Sigmoid colon (tissue), 6 donors: ENCODE measurements at regions not wholly inside any gene's neighbourhood (a gene's known extent, or its start where the extent isn't known, plus 50 kb on each side); places are given as distances from the start of the nearest gene placed in this dataset.

Source experiments
- DNase-seq: peaks from one replicate; pipeline ENCODE4 v3.0.0-alpha.2; 2019
- H3K27ac ChIP-seq, 4 donors: fragments of 200-600 bp; sonication (generic); one replicate each; pipeline ENCODE4 v1.5.1; 2016 to 2019; ENCODE audit warnings: mild to moderate bottlenecking in 1 of 4
- H3K27me3 ChIP-seq, 3 donors: fragments of 200-600 bp; sonication (generic); one replicate each; pipeline ENCODE4 v1.5.1; 2019; ENCODE audit warnings: mild to moderate bottlenecking in 1 of 3
- H3K36me3 ChIP-seq, 4 donors: fragments of 200-600 bp; sonication (generic); one replicate each; pipeline ENCODE4 v1.5.1; 2016 to 2019
- H3K4me1 ChIP-seq, 4 donors: fragments of 200-600 bp; sonication (generic); one replicate each; pipeline ENCODE4 v1.5.1; 2017 to 2019
- H3K4me3 ChIP-seq, 4 donors: fragments of 200-600 bp; sonication (generic); one replicate each; pipeline ENCODE4 v1.5.1; 2017 to 2019; ENCODE audit warnings: mild to moderate bottlenecking in 2 of 4, moderate library complexity in 1 of 4
- H3K9me3 ChIP-seq, 4 donors: fragments of 200-600 bp in 3 of 4; sonication (generic) in 3 of 4; one replicate each; pipeline versions ENCODE4 v1.5.1 to v1.6.1; 2013 to 2019
- CTCF ChIP-seq, 4 experiments: fragments of 450-650 bp in 3 of 4; fragments of 200-600 bp in 1 of 4; IDR thresholded peaks; one replicate each; pipeline ENCODE4 v1.5.1; 2016 to 2019; ENCODE audit warnings: antibody characterized with exemption in 4 of 4, mild to moderate bottlenecking in 3 of 4, moderate library complexity in 2 of 4
- EP300 ChIP-seq, 4 donors: sonication (generic); formaldehyde crosslinking; IDR thresholded peaks; one replicate each; pipeline ENCODE4 v1.6.1; 2017; ENCODE audit warnings: antibody characterized with exemption in 4 of 4
- POLR2A ChIP-seq, 2 donors: fragments of 450-650 bp; IDR thresholded peaks; one replicate each; pipeline ENCODE4 v1.6.1; 2016; ENCODE audit warnings: antibody characterized with exemption in 2 of 2, mild to moderate bottlenecking in 2 of 2, moderate library complexity in 2 of 2
- POLR2AphosphoS5 ChIP-seq, 4 donors: sonication (generic); formaldehyde crosslinking; IDR thresholded peaks; one replicate each; pipeline ENCODE4 v1.6.1; 2017; ENCODE audit warnings: antibody characterized with exemption in 4 of 4
- WGBS, 2 donors: extraction: QIAGEN DNeasy Blood & Tissue Kit; methylation state at CpG; one replicate each; pipeline ENCODE4 v1.1.7; 2013; 5-methylcytosine and 5-hydroxymethylcytosine counted together
- intact Hi-C: fragments of 100-400 bp; cut with DNase I; formaldehyde crosslinking; loops from one replicate; pipeline ENCODE4 v1.15.1; 2023
- donor health status: healthy with polysubstance abuse.
- donor health status: healthy.

- TF ChIP-seq CTCF (IDR thresholded peaks at IDR 0.05), result peak; percentile 53 to 86 (median 75)
- peak in 2 of 4 donors; percentile 13 to 66 for TF ChIP-seq EP300 (IDR thresholded peaks at IDR 0.05)
- peak; percentile 64 to 80 (median 68) for TF ChIP-seq POLR2AphosphoS5 (IDR thresholded peaks at IDR 0.05)
- TF ChIP-seq POLR2A (IDR thresholded peaks at IDR 0.05), result no peak
- peaks cover 0 to 19% (median 8%) of the 10 kb centered on the region in 4 donors for H3K36me3 ChIP-seq
- 41 to 42% methylated on average over 8 of the region's 8 CpGs for WGBS, 2 donors
- intact Hi-C loops, result loop anchor here (2.0 kb wide), 1 partner anchor 352 kb away; the partner anchor contains the start of gene TLN2
- H3K4me3 ChIP-seq, result no peak overlapping the region
- no peaks in the 10 kb centered on the region for H3K9me3 ChIP-seq
- H3K27ac ChIP-seq, result peak overlapping the region; percentile 41 to 74 (median 66)
- peak; percentile 92 for DNase-seq
- H3K4me1 ChIP-seq, result peaks cover 0 to 16% (median 14%) of the 10 kb centered on the region in 4 donors
- H3K27me3 ChIP-seq, result no peaks in the 10 kb centered on the region
Measured at GRCh38 chr15:62742409-62743171, 300.0 kb upstream of the TPM1 start.

- WGBS, 2 donors, result 82 to 85% methylated on average over 8 of the region's 8 CpGs
- H3K9me3 ChIP-seq, result no peaks in the 10 kb centered on the region
- DNase-seq, result no peak
- no peak overlapping the region for H3K27ac ChIP-seq
- peaks cover 0 to 16% (median 14%) of the 10 kb centered on the region in 4 donors for H3K4me1 ChIP-seq
- H3K27me3 ChIP-seq, result no peaks in the 10 kb centered on the region
- intact Hi-C loops, result no loop called here
- no peak overlapping the region for H3K4me3 ChIP-seq
- TF ChIP-seq POLR2A (IDR thresholded peaks at IDR 0.05) (no peak), POLR2AphosphoS5 (IDR thresholded peaks at IDR 0.05) (no peak), CTCF (IDR thresholded peaks at IDR 0.05) (no peak), EP300 (IDR thresholded peaks at IDR 0.05) (no peak)
- peaks cover 0 to 5% (median 2%) of the 10 kb centered on the region in 4 donors for H3K36me3 ChIP-seq
Measured at GRCh38 chr15:62745621-62746225, 296.8 kb upstream of the TPM1 start.

- WGBS, 2 donors, result 91 to 93% methylated on average over 5 of the region's 5 CpGs
- Histone ChIP-seq H3K4me1 (peaks cover 0 to 2% (median under 1%) of the 10 kb centered on the region in 4 donors), H3K36me3 (peaks cover 0 to 10% (median 3%) of the 10 kb centered on the region in 4 donors), H3K9me3 (no peaks in the 10 kb centered on the region), H3K27me3 (no peaks in the 10 kb centered on the region), H3K27ac (no peak overlapping the region), H3K4me3 (no peak overlapping the region)
- no peak for TF ChIP-seq POLR2A (IDR thresholded peaks at IDR 0.05)
- TF ChIP-seq CTCF (IDR thresholded peaks at IDR 0.05), result no peak
- TF ChIP-seq POLR2AphosphoS5 (IDR thresholded peaks at IDR 0.05), result no peak
- no peak for TF ChIP-seq EP300 (IDR thresholded peaks at IDR 0.05)
- intact Hi-C loops, result no loop called here
- no peak for DNase-seq
Measured at GRCh38 chr15:62748196-62748595, 294.4 kb upstream of the TPM1 start.

GRCh38 chr15:62749036-62749815 is 293.3 kb upstream of the TPM1 start:
- no peaks in the 10 kb centered on the region for H3K4me1 ChIP-seq
- 96 to 97% methylated on average over 5 of the region's 5 CpGs for WGBS, 2 donors

More at GRCh38 chr15:62749036-62749815, 293.3 kb upstream of the TPM1 start:
- no peak for TF ChIP-seq POLR2AphosphoS5 (IDR thresholded peaks at IDR 0.05)
- no peak for TF ChIP-seq POLR2A (IDR thresholded peaks at IDR 0.05)
- TF ChIP-seq EP300 (IDR thresholded peaks at IDR 0.05), result no peak
- TF ChIP-seq CTCF (IDR thresholded peaks at IDR 0.05), result no peak
- no peaks in the 10 kb centered on the region for H3K9me3 ChIP-seq
- H3K27me3 ChIP-seq, result no peaks in the 10 kb centered on the region
- DNase-seq, result no peak
- no peak overlapping the region for H3K27ac ChIP-seq
- peaks cover 0 to 10% (median 3%) of the 10 kb centered on the region in 4 donors for H3K36me3 ChIP-seq
- intact Hi-C loops, result no loop called here
- no peak overlapping the region for H3K4me3 ChIP-seq
